ENCODE measurements at regions not wholly inside any gene's neighbourhood (a gene's known extent, or its start where the extent isn't known, plus 50 kb on each side); places are given as distances from the start of the nearest gene placed in this dataset.

DNA sequence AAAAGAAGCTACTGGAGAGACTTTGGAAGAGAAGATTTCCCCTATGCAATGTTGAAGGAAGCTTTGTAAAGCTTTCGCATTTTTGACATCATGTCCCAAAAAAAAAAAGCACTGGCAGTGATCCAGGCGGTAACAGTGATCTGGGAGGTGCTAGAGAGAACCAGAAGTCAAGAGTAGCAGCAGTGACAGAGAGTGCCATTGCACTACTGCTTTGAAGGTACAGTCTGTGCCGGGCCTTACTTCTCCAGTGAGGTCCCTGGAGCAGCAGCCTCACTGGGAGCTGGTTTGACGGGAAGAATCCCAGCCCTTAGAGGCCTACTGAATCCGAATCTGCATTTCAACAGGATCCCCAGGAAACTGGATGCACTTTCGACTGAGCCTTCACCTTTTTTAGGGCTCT, 50.9 kb upstream of the ATL2 start:
- TF ChIP-seq ZBTB7A (CRISPR knock-in tag; IDR thresholded peaks at IDR 0.05) (no peak), POLR2A (IDR thresholded peaks at IDR 0.05; ENCODE audit: insufficient read depth in 1 of 2, low read depth in 2 of 2, low read length in 2 of 2) (no peak), POLR2AphosphoS2 (IDR thresholded peaks at IDR 0.05; ENCODE audit: low read depth, low read length) (no peak), NR2C2 (CRISPR knock-in tag; IDR thresholded peaks at IDR 0.05; ENCODE audit: borderline replicate concordance) (no peak), CTCF (CRISPR knock-in tag; IDR thresholded peaks at IDR 0.05) (no peak), SOX13 (IDR thresholded peaks at IDR 0.05) (no peak), SOX13 (CRISPR knock-in tag; conservative IDR thresholded peaks at IDR 0.05 in 1 of 2, IDR thresholded peaks at IDR 0.05 in 1 of 2) (no peak), CBFB (CRISPR knock-in tag; IDR thresholded peaks at IDR 0.05) (no peak), CBX5 (CRISPR knock-in tag; IDR thresholded peaks at IDR 0.05; ENCODE audit: borderline replicate concordance) (no peak), KLF12 (CRISPR knock-in tag; IDR thresholded peaks at IDR 0.05; ENCODE audit: borderline replicate concordance) (no peak), ZBTB33 (CRISPR knock-in tag; IDR thresholded peaks at IDR 0.05) (no peak), ZNF687 (CRISPR knock-in tag; IDR thresholded peaks at IDR 0.05) (no peak), ZNF235 (CRISPR knock-in tag; IDR thresholded peaks at IDR 0.05; ENCODE audit: borderline replicate concordance) (no peak)
- TF ChIP-seq, protein P1, sequence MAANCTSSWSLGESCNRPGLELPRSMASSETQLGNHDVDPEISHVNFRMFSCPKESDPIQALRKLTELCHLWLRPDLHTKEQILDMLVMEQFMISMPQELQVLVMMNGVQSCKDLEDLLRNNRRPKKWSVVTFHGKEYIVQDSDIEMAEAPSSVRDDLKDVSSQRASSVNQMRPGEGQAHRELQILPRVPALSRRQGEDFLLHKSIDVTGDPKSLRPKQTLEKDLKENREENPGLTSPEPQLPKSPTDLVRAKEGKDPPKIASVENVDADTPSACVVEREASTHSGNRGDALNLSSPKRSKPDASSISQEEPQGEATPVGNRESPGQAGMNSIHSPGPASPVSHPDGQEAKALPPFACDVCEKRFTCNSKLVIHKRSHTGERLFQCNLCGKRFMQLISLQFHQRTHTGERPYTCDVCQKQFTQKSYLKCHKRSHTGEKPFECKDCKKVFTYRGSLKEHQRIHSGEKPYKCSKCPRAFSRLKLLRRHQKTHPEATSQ (CRISPR knock-in tag; IDR thresholded peaks at IDR 0.05; ENCODE audit: borderline replicate concordance): no peak
